Vagina (tissue), 2 donors: ENCODE measurements at regions not wholly inside any gene's neighbourhood (a gene's known extent, or its start where the extent isn't known, plus 50 kb on each side); places are given as distances from the start of the nearest gene placed in this dataset.

ENCODE experiments used
- DNase-seq, 2 donors: peaks; one replicate each; pipeline ENCODE4 v3.0.0-alpha.2; 2017; ENCODE audit errors: extremely low spot score in 2 of 2
- H3K27ac ChIP-seq: fragments of 200-600 bp; sonication (generic); one replicate; pipeline ENCODE4 v1.5.1; 2019
- H3K27me3 ChIP-seq: fragments of 200-600 bp; sonication (generic); one replicate; pipeline ENCODE4 v1.5.1; 2019
- H3K36me3 ChIP-seq, 2 donors: fragments of 200-600 bp; sonication (generic); one replicate each; pipeline ENCODE4 v1.5.1; 2017 to 2019
- H3K4me1 ChIP-seq: fragments of 200-600 bp; sonication (generic); one replicate; pipeline ENCODE4 v1.5.1; 2019
- H3K4me3 ChIP-seq, 2 donors: fragments of 200-600 bp; sonication (generic); 1 replicate in 1 of 2; 2 replicates in 1 of 2; pipeline ENCODE4 v1.5.1; 2016 to 2019
- H3K9me3 ChIP-seq: fragments of 200-600 bp; sonication (generic); one replicate; pipeline ENCODE4 v1.5.1; 2019
- POLR2A ChIP-seq, 2 donors: fragments of 450-650 bp; IDR thresholded peaks; one replicate each; pipeline ENCODE4 v1.6.1; 2017; ENCODE audit warnings: antibody characterized with exemption in 2 of 2, mild to moderate bottlenecking in 2 of 2, moderate library complexity in 2 of 2
- POLR2AphosphoS5 ChIP-seq, 2 donors: sonication (generic); formaldehyde crosslinking; IDR thresholded peaks; one replicate each; pipeline ENCODE4 v1.9.0; 2017; ENCODE audit warnings: antibody characterized with exemption in 2 of 2, mild to moderate bottlenecking in 2 of 2, low read depth in 1 of 2; ENCODE audit not compliant: insufficient read depth in 1 of 2
- intact Hi-C: fragments of 100-400 bp; cut with DNase I; formaldehyde crosslinking; loops from one replicate; pipeline ENCODE4 v1.15.1; 2023
- TF ChIP-seq, protein P1 (sequence below), 3 experiments: fragments of 450-650 bp in 2 of 3; fragments of 200-600 bp in 1 of 3; sonication (generic) in 1 of 3; IDR thresholded peaks; one replicate each; pipeline ENCODE4 v1.5.1; 2017 to 2019; ENCODE audit warnings: antibody characterized with exemption in 3 of 3, mild to moderate bottlenecking in 2 of 3, moderate library complexity in 2 of 3

DNA sequence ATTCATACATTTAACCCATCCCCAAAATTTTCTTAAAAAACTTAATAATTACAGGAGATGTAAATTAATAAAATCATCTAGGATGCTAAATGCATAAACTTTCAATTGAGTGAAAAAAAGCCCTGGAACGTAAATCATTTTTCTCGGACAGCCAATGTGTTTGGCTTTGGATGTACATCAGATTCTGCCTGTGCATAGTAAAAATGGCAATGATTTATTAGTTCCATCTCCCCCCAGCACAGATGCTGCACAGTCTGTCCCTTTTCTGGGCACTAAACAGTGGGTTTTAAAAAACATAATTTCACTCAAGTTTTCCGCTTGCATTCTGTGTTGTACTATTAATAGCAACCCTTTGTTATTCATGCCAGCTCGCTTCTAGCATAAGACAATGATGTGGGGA, 147.7 kb downstream of the TM9SF2 start:
- Histone ChIP-seq H3K9me3 (no peaks in the 10 kb centered on the region), H3K27me3 (no peaks in the 10 kb centered on the region), H3K27ac (no peak overlapping the region), H3K4me1 (no peaks in the 10 kb centered on the region), H3K4me3 (no peak overlapping the region), H3K36me3 (no peaks in the 10 kb centered on the region)
- TF ChIP-seq POLR2AphosphoS5 (IDR thresholded peaks at IDR 0.05; ENCODE audit: insufficient read depth in 1 of 2, low read depth in 1 of 2) (no peak), POLR2A (IDR thresholded peaks at IDR 0.05) (no peak)
- TF ChIP-seq, protein P1, sequence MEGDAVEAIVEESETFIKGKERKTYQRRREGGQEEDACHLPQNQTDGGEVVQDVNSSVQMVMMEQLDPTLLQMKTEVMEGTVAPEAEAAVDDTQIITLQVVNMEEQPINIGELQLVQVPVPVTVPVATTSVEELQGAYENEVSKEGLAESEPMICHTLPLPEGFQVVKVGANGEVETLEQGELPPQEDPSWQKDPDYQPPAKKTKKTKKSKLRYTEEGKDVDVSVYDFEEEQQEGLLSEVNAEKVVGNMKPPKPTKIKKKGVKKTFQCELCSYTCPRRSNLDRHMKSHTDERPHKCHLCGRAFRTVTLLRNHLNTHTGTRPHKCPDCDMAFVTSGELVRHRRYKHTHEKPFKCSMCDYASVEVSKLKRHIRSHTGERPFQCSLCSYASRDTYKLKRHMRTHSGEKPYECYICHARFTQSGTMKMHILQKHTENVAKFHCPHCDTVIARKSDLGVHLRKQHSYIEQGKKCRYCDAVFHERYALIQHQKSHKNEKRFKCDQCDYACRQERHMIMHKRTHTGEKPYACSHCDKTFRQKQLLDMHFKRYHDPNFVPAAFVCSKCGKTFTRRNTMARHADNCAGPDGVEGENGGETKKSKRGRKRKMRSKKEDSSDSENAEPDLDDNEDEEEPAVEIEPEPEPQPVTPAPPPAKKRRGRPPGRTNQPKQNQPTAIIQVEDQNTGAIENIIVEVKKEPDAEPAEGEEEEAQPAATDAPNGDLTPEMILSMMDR (IDR thresholded peaks at IDR 0.05) = no peak
- no peak for DNase-seq
- intact Hi-C loops = no loop called here

DNA sequence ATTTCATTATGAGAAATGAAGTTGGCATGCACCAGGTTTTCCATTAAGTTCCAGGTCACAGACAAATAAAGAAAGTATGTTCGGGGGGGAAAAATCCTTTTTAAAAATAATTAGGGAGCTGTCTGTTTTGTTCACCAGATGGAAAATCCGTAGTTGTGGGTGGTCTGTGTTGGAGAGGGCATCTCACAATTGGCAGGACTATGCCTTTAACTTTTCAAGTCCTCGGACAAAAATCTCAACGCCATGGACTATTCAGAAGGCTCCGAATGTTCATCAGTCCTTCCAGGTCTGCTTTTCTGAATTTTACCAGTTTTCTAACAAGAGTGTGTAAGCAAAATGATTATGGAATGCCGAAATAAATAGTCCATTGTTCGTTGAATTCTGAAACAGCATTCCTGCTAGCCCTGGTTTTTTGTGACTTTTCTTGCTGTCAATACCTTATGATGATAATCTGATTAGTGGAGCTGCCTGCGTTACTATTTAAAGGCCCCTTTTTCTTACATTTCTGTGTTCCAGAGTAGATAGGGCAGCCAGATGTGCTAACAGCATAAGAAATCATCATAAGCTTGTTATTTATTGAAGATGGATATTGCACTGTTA, 146.9 kb downstream of the TM9SF2 start:
- H3K27me3 ChIP-seq = no peaks in the 10 kb centered on the region
- H3K4me3 ChIP-seq = no peak overlapping the region
- H3K9me3 ChIP-seq = no peaks in the 10 kb centered on the region
- DNase-seq = no peak
- H3K4me1 ChIP-seq = no peaks in the 10 kb centered on the region
- TF ChIP-seq, protein P1 (IDR thresholded peaks at IDR 0.05) = no peak
- no peak for TF ChIP-seq POLR2A (IDR thresholded peaks at IDR 0.05)
- TF ChIP-seq POLR2AphosphoS5 (IDR thresholded peaks at IDR 0.05; ENCODE audit: insufficient read depth in 1 of 2, low read depth in 1 of 2) = no peak
- H3K27ac ChIP-seq = no peak overlapping the region
- H3K36me3 ChIP-seq = no peaks in the 10 kb centered on the region
- intact Hi-C loops = no loop called here

DNA sequence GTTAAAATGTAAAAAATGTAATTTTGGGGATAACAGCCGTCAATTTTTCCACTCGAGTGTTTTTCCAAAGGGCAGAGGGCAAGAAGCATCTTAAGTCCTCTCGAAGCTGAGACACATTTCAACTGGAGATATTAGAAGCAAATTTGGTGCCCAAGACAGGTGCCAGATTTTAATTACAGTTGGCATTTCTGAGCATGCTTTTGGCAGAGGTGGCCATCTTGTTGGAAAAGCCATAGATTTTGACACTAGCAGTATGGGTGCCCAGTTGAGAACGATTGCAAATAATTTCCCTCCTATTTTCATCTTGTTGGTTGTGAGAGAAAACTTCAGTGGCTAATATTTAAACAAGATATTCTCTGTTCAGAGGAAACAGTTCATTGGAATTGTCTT, 146.3 kb downstream of the TM9SF2 start:
- Histone ChIP-seq H3K36me3 (no peaks in the 10 kb centered on the region), H3K27me3 (no peaks in the 10 kb centered on the region), H3K27ac (no peak overlapping the region), H3K4me3 (no peak overlapping the region), H3K9me3 (no peaks in the 10 kb centered on the region), H3K4me1 (no peaks in the 10 kb centered on the region)
- DNase-seq = no peak
- intact Hi-C loops = no loop called here
- TF ChIP-seq, protein P1 (IDR thresholded peaks at IDR 0.05) = no peak
- TF ChIP-seq POLR2A (IDR thresholded peaks at IDR 0.05) (no peak), POLR2AphosphoS5 (IDR thresholded peaks at IDR 0.05; ENCODE audit: insufficient read depth in 1 of 2, low read depth in 1 of 2) (no peak)

DNA sequence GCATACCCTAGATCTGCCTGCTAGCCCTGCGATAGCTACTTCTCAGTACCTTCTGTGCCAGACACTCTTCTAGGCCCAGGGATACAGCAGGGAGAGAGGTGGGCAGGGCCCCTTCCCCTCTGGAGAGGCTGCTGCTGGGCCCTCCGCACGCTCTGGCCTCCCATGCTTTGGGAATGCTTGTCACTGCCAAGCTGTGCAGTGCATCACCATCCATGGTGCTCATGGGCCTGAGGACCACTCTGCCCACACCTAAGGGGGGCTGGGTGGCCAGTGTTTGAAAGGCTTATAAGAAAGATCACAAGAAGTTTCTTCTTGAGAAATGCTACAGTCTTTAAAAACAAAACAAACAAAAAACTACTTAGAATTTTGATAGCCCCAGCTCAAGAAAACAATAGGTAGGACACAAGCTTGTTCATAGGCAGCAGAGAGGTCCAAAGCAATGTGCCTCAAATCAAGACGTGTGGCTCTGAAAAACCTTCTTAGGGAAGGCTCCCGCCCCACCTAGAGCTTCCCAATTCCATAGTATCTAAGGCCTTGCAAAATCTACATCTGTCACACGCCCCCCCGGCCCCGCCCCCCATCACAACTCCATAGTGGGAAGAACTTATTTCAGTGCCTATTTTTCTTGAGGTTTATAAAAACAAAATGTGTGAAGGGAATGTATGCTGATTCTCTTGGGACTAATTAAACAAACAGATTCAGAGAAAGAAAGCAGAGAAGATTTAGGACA, 145.8 kb downstream of the TM9SF2 start:
- no peak for DNase-seq
- no peaks in the 10 kb centered on the region for H3K36me3 ChIP-seq
- no peaks in the 10 kb centered on the region for H3K4me1 ChIP-seq

DNA sequence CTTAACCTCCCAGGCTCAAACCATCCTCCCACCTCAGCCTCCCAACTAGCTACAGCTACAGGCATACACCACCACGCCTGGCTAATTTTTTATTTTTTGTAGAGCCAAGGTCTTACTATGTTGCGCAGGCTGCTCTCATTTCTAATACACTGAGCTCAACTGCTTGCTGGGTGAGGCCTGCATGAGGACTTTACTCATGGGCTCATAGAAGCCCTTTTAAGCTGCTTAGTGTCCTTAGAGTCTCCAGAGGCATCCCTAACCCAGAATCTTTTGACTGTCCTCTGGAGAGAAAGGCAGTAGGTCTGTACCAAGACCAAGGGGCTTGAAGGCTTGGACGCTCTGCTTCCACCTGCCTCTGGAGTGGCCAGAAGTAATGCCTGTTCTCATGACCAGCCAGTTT, 141.6 kb downstream of the TM9SF2 start:
- intact Hi-C loops = no loop called here
- no peaks in the 10 kb centered on the region for H3K36me3 ChIP-seq

More for the DNA sequence above, 145.8 kb downstream of the TM9SF2 start:
- Histone ChIP-seq H3K27me3 (no peaks in the 10 kb centered on the region), H3K4me3 (no peak overlapping the region), H3K9me3 (no peaks in the 10 kb centered on the region), H3K27ac (no peak overlapping the region)
- intact Hi-C loops = no loop called here
- no peak for TF ChIP-seq POLR2AphosphoS5 (IDR thresholded peaks at IDR 0.05; ENCODE audit: insufficient read depth in 1 of 2, low read depth in 1 of 2)

More for the DNA sequence above, 141.6 kb downstream of the TM9SF2 start:
- no peak overlapping the region for H3K4me3 ChIP-seq
- no peak for TF ChIP-seq POLR2AphosphoS5 (IDR thresholded peaks at IDR 0.05; ENCODE audit: insufficient read depth in 1 of 2, low read depth in 1 of 2)
- TF ChIP-seq POLR2A (IDR thresholded peaks at IDR 0.05) = no peak
- TF ChIP-seq, protein P1 (IDR thresholded peaks at IDR 0.05) = no peak
- H3K27me3 ChIP-seq = no peaks in the 10 kb centered on the region
- DNase-seq = no peak
- H3K4me1 ChIP-seq = no peaks in the 10 kb centered on the region
- H3K9me3 ChIP-seq = no peaks in the 10 kb centered on the region
- no peak overlapping the region for H3K27ac ChIP-seq
